CD4-positive, alpha-beta T cell treated with Interleukin-4 for 4 hours (primary cell): ENCODE measurements at regions not wholly inside any gene's neighbourhood (a gene's known extent, or its start where the extent isn't known, plus 50 kb on each side); places are given as distances from the start of the nearest gene placed in this dataset.

Experiments
- DNase-seq: peaks from one replicate; pipeline ENCODE4 v3.0.0-alpha.2; 2020

GRCh38 chr11:87405356-87405755, 367.6 kb downstream of the TMEM135 start:
- DNase-seq = no peak

- no peak for DNase-seq
Measured at GRCh38 chr11:87401653-87402052, 363.9 kb downstream of the TMEM135 start.

GRCh38 chr11:87399341-87399740, 361.6 kb downstream of the TMEM135 start:
- DNase-seq = no peak

GRCh38 chr11:87398931-87399330, 361.2 kb downstream of the TMEM135 start:
- DNase-seq = no peak

GRCh38 chr11:87397011-87397865, 359.5 kb downstream of the TMEM135 start:
- DNase-seq = no peak

- DNase-seq = no peak
Measured at GRCh38 chr11:87394924-87395323, 357.2 kb downstream of the TMEM135 start.

- no peak for DNase-seq
Measured at GRCh38 chr11:87392665-87393064, 354.9 kb downstream of the TMEM135 start.

GRCh38 chr11:87391496-87391895, 353.8 kb downstream of the TMEM135 start:
- no peak for DNase-seq

GRCh38 chr11:87384078-87384729, 346.5 kb downstream of the TMEM135 start:
- DNase-seq = no peak

GRCh38 chr11:87374038-87374807, 336.5 kb downstream of the TMEM135 start:
- no peak for DNase-seq
